Transverse colon (tissue), 4 donors: ENCODE measurements at regions not wholly inside any gene's neighbourhood (a gene's known extent, or its start where the extent isn't known, plus 50 kb on each side); places are given as distances from the start of the nearest gene placed in this dataset.

Experiments
- DNase-seq: peaks from one replicate; pipeline ENCODE4 v3.0.0-alpha.2; 2019
- H3K27ac ChIP-seq, 4 donors: fragments of 200-600 bp; sonication (generic); 2 replicates each; pipeline ENCODE4 v1.5.1; 2016 to 2018; ENCODE audit warnings: inconsistent platforms in 4 of 4
- H3K27me3 ChIP-seq: fragments of 200-600 bp; sonication (generic); 2 replicates; pipeline ENCODE4 v1.5.1; 2017; ENCODE audit warnings: inconsistent platforms
- H3K36me3 ChIP-seq, 4 donors: fragments of 200-600 bp; sonication (generic); 2 replicates each; pipeline ENCODE4 v1.5.1; 2017 to 2019; ENCODE audit warnings: inconsistent platforms in 4 of 4
- H3K4me1 ChIP-seq, 4 donors: fragments of 200-600 bp; sonication (generic); 2 replicates each; pipeline ENCODE4 v1.5.1; 2017 to 2020; ENCODE audit warnings: inconsistent platforms in 4 of 4
- H3K4me3 ChIP-seq, 4 donors: fragments of 200-600 bp; sonication (generic); 1 replicate in 1 of 4; 2 replicates in 3 of 4; pipeline versions ENCODE4 v1.5.1 to v1.6.1; 2017 to 2019; ENCODE audit warnings: inconsistent platforms in 4 of 4
- H3K9me3 ChIP-seq, 2 donors: fragments of 200-600 bp; sonication (generic); 2 replicates each; pipeline ENCODE4 v1.5.1; 2017 to 2019; ENCODE audit warnings: inconsistent platforms in 2 of 2
- EP300 ChIP-seq: sonication (generic); formaldehyde crosslinking; IDR thresholded peaks from one replicate; pipeline ENCODE4 v1.6.1; 2017; ENCODE audit warnings: antibody characterized with exemption, low read depth
- POLR2A ChIP-seq: fragments of 450-650 bp; IDR thresholded peaks from one replicate; pipeline ENCODE4 v1.6.1; 2016; ENCODE audit warnings: antibody characterized with exemption, mild to moderate bottlenecking, moderate library complexity
- POLR2AphosphoS5 ChIP-seq, 3 donors: sonication (generic); formaldehyde crosslinking; IDR thresholded peaks; one replicate each; pipeline ENCODE4 v1.6.1; 2016; ENCODE audit warnings: antibody characterized with exemption in 3 of 3
- WGBS, 2 donors: methylation state at CpG; one replicate each; pipeline ENCODE4 v1.1.5; 2018; ENCODE audit warnings: low coverage in 1 of 2; 5-methylcytosine and 5-hydroxymethylcytosine counted together
- in situ Hi-C, 4 donors: fragments of 200-750 bp; cut with MboI; loops; one replicate each; pipeline versions ENCODE4 v1.15.0 to v1.15.1; 2017; ENCODE audit warnings: low sequenced_read_pairs in 3 of 4, low pct_ligation_motif_present in 1 of 4, low pct_unique_long_range_greater_than_20kb in 1 of 4
- intact Hi-C: fragments of 100-400 bp; cut with DNase I; formaldehyde crosslinking; loops from one replicate; pipeline ENCODE4 v1.15.1; 2023; ENCODE audit warnings: low total_unique reads
- TF ChIP-seq, protein P1 (sequence below), 5 experiments: fragments of 200-600 bp in 3 of 5; fragments of 450-650 bp in 2 of 5; sonication (generic) in 3 of 5; IDR thresholded peaks; 1 replicate in 2 of 5; 2 replicates in 3 of 5; pipeline ENCODE4 v1.5.1; 2016 to 2017; ENCODE audit warnings: antibody characterized with exemption in 5 of 5, inconsistent platforms in 3 of 5, mild to moderate bottlenecking in 2 of 5, moderate library complexity in 1 of 5

- no peaks in the 10 kb centered on the region for H3K36me3 ChIP-seq
- in situ Hi-C loops (no loop called here), intact Hi-C loops (no loop called here)
- no peaks in the 10 kb centered on the region for H3K4me1 ChIP-seq
- TF ChIP-seq POLR2AphosphoS5 (IDR thresholded peaks at IDR 0.05) (no peak), POLR2A (no peak), EP300 (no peak)
- TF ChIP-seq, protein P1, sequence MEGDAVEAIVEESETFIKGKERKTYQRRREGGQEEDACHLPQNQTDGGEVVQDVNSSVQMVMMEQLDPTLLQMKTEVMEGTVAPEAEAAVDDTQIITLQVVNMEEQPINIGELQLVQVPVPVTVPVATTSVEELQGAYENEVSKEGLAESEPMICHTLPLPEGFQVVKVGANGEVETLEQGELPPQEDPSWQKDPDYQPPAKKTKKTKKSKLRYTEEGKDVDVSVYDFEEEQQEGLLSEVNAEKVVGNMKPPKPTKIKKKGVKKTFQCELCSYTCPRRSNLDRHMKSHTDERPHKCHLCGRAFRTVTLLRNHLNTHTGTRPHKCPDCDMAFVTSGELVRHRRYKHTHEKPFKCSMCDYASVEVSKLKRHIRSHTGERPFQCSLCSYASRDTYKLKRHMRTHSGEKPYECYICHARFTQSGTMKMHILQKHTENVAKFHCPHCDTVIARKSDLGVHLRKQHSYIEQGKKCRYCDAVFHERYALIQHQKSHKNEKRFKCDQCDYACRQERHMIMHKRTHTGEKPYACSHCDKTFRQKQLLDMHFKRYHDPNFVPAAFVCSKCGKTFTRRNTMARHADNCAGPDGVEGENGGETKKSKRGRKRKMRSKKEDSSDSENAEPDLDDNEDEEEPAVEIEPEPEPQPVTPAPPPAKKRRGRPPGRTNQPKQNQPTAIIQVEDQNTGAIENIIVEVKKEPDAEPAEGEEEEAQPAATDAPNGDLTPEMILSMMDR (IDR thresholded peaks at IDR 0.05): no peak
- DNase-seq: no peak
- no peaks in the 10 kb centered on the region for H3K9me3 ChIP-seq
- H3K27me3 ChIP-seq: peaks cover 32% of the 10 kb centered on the region
- no peak overlapping the region for H3K4me3 ChIP-seq
- H3K27ac ChIP-seq: no peak overlapping the region
- WGBS, 2 donors: 65% methylated on average over 1 of the region's 1 CpG; no CpG with 5 or more reads in 1 of the 2 donors
These were observed 53.5 kb upstream of the DBX1 start for GRCh38 chr11:20213790-20214189.

DNA sequence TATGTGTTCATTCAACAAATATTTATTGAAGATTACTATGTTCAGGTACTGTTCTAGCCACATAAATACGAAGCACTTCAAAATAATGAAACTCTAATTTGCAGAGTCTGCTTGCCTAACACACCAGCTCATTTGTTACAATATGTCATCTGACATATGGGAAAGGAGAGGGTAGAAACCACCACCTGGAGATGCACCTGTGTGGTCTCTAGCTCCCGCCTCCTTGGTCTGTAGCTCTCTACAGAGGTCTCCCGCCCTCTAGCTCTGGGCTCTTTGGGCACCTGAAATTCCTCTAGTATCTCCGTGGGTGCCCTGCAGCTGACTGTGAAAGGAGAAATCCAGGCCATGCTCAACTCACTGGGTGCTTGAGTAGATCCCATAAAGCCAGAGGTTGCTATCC is 51.4 kb upstream of the DBX1 start:
- intact Hi-C loops: no loop called here
- 72 to 86% methylated on average over 1 to 4 of the region's 4 CpGs for WGBS, 2 donors
- H3K27ac ChIP-seq: no peak overlapping the region

More for the DNA sequence above, 51.4 kb upstream of the DBX1 start:
- Histone ChIP-seq H3K36me3 (no peaks in the 10 kb centered on the region), H3K27me3 (peaks cover 48% of the 10 kb centered on the region), H3K4me1 (no peaks in the 10 kb centered on the region), H3K9me3 (no peaks in the 10 kb centered on the region), H3K4me3 (no peak overlapping the region)
- TF ChIP-seq EP300 (no peak), POLR2A (no peak), POLR2AphosphoS5 (IDR thresholded peaks at IDR 0.05) (no peak)
- TF ChIP-seq, protein P1 (IDR thresholded peaks at IDR 0.05): no peak
- in situ Hi-C loops: no loop called here
- DNase-seq: no peak
